Liver (tissue), 7 donors: ENCODE measurements at regions not wholly inside any gene's neighbourhood (a gene's known extent, or its start where the extent isn't known, plus 50 kb on each side); places are given as distances from the start of the nearest gene placed in this dataset.

Source experiments
- DNase-seq: peaks from one replicate; pipeline ENCODE4 v3.0.0-alpha.2; 2017; ENCODE audit warnings: low spot score
- H3K27ac ChIP-seq, 2 donors: one replicate each; pipeline ENCODE4 v1.7.0; 2013; ENCODE audit warnings: inconsistent platforms in 2 of 2, low read length in 2 of 2, control low read depth in 1 of 2, low read depth in 1 of 2, mild to moderate bottlenecking in 1 of 2
- H3K27me3 ChIP-seq, 4 donors: one replicate each; pipeline versions ENCODE4 v1.6.1 to v1.7.0; 2013; ENCODE audit warnings: low read length in 3 of 4, inconsistent platforms in 1 of 4, mild to moderate bottlenecking in 1 of 4, moderate library complexity in 1 of 4; ENCODE audit not compliant: control insufficient read depth in 4 of 4, insufficient read depth in 4 of 4
- H3K36me3 ChIP-seq, 4 donors: one replicate each; pipeline versions ENCODE4 v1.6.1 to v1.7.0; 2013; ENCODE audit warnings: low read length in 3 of 4, mild to moderate bottlenecking in 3 of 4, low read depth in 1 of 4, moderate library complexity in 1 of 4; ENCODE audit not compliant: control insufficient read depth in 4 of 4, insufficient read depth in 3 of 4
- H3K4me1 ChIP-seq, 4 donors: one replicate each; pipeline versions ENCODE4 v1.6.1 to v1.7.0; 2013; ENCODE audit warnings: low read length in 3 of 4, mild to moderate bottlenecking in 3 of 4, moderate library complexity in 1 of 4; ENCODE audit not compliant: control insufficient read depth in 4 of 4, insufficient read depth in 4 of 4
- H3K4me3 ChIP-seq, 3 donors: one replicate each; pipeline versions ENCODE4 v1.6.1 to v1.7.0; 2013; ENCODE audit warnings: low read length in 3 of 3, control low read depth in 1 of 3, low read depth in 1 of 3, mild to moderate bottlenecking in 1 of 3
- H3K9ac ChIP-seq, 2 donors: one replicate each; pipeline ENCODE4 v1.7.0; 2013; ENCODE audit warnings: low read length in 2 of 2, mild to moderate bottlenecking in 2 of 2, moderate library complexity in 2 of 2, control low read depth in 1 of 2, low read depth in 1 of 2
- H3K9me3 ChIP-seq, 4 donors: one replicate each; pipeline versions ENCODE4 v1.6.1 to v1.7.0; 2013; ENCODE audit warnings: low read length in 3 of 4; ENCODE audit not compliant: control insufficient read depth in 4 of 4
- FOXA1 ChIP-seq: IDR thresholded peaks from 2 replicates; pipeline ENCODE4 v1.6.1; 2016; ENCODE audit warnings: antibody characterized with exemption
- FOXA2 ChIP-seq: IDR thresholded peaks from 2 replicates; pipeline ENCODE4 v1.6.1; 2016; ENCODE audit warnings: antibody characterized with exemption
- GABPA ChIP-seq, 2 donors: IDR thresholded peaks in 1 of 2; conservative IDR thresholded peaks in 1 of 2; 2 replicates each; pipeline ENCODE4 v1.6.1; 2016; ENCODE audit warnings: antibody characterized with exemption in 2 of 2, mild to moderate bottlenecking in 1 of 2, moderate library complexity in 1 of 2
- HNF4G ChIP-seq: IDR thresholded peaks from 2 replicates; pipeline ENCODE4 v1.6.1; 2016; ENCODE audit warnings: antibody characterized with exemption
- JUND ChIP-seq, 2 donors: IDR thresholded peaks; 2 replicates each; pipeline ENCODE4 v1.6.1; 2016; ENCODE audit warnings: antibody characterized with exemption in 2 of 2
- NR2F2 ChIP-seq: IDR thresholded peaks from 2 replicates; pipeline ENCODE4 v1.6.1; 2016; ENCODE audit warnings: antibody characterized with exemption
- RAD21 ChIP-seq, 2 donors: IDR thresholded peaks; 2 replicates each; pipeline ENCODE4 v1.6.1; 2016; ENCODE audit warnings: antibody characterized with exemption in 2 of 2, mild to moderate bottlenecking in 2 of 2
- SP1 ChIP-seq: IDR thresholded peaks from 2 replicates; pipeline ENCODE4 v1.6.1; 2018; ENCODE audit warnings: antibody characterized with exemption, mild to moderate bottlenecking
- TAF1 ChIP-seq: conservative IDR thresholded peaks from 2 replicates; pipeline ENCODE4 v1.6.1; 2016; ENCODE audit warnings: antibody characterized with exemption, mild to moderate bottlenecking
- YY1 ChIP-seq: IDR thresholded peaks from 2 replicates; pipeline ENCODE4 v1.6.1; 2016; ENCODE audit warnings: antibody characterized with exemption, mild to moderate bottlenecking
- WGBS: extraction: QIAGEN DNeasy Blood & Tissue Kit; methylation state at CpG from one replicate; pipeline ENCODE4 v1.1.7; 2013; 5-methylcytosine and 5-hydroxymethylcytosine counted together
- TF ChIP-seq, protein P1 (sequence below): IDR thresholded peaks from 2 replicates; pipeline ENCODE4 v1.6.1; 2016; ENCODE audit warnings: antibody characterized with exemption, mild to moderate bottlenecking
- TF ChIP-seq, protein P2 (sequence below): IDR thresholded peaks from 2 replicates; pipeline ENCODE4 v1.6.1; 2016; ENCODE audit warnings: antibody characterized with exemption
- TF ChIP-seq, protein P3 (sequence below): IDR thresholded peaks from 2 replicates; pipeline ENCODE4 v1.6.1; 2016; ENCODE audit warnings: antibody characterized with exemption
- TF ChIP-seq, protein P4 (sequence below): IDR thresholded peaks from 2 replicates; pipeline ENCODE4 v1.6.1; 2016; ENCODE audit warnings: antibody characterized with exemption
- donor health status: healthy.
- donor health status: healthy.
- donor health status: healthy.
- donor health status: healthy.

GRCh38 chr4:181592221-181592745 is 650.9 kb upstream of the TENM3 start:
- H3K27me3 ChIP-seq: no peaks in the 10 kb centered on the region
- no peaks in the 10 kb centered on the region for H3K9me3 ChIP-seq
- H3K27ac ChIP-seq: no peak overlapping the region
- H3K36me3 ChIP-seq: no peaks in the 10 kb centered on the region
- TF ChIP-seq YY1 (no peak), RAD21 (IDR thresholded peaks at IDR 0.05) (no peak), TAF1 (no peak), FOXA2 (no peak), HNF4G (no peak), JUND (IDR thresholded peaks at IDR 0.05) (no peak), SP1 (no peak), NR2F2 (no peak), GABPA (IDR thresholded peaks at IDR 0.05 in 1 of 2, conservative IDR thresholded peaks at IDR 0.05 in 1 of 2) (no peak), FOXA1 (no peak)
- TF ChIP-seq, protein P1, sequence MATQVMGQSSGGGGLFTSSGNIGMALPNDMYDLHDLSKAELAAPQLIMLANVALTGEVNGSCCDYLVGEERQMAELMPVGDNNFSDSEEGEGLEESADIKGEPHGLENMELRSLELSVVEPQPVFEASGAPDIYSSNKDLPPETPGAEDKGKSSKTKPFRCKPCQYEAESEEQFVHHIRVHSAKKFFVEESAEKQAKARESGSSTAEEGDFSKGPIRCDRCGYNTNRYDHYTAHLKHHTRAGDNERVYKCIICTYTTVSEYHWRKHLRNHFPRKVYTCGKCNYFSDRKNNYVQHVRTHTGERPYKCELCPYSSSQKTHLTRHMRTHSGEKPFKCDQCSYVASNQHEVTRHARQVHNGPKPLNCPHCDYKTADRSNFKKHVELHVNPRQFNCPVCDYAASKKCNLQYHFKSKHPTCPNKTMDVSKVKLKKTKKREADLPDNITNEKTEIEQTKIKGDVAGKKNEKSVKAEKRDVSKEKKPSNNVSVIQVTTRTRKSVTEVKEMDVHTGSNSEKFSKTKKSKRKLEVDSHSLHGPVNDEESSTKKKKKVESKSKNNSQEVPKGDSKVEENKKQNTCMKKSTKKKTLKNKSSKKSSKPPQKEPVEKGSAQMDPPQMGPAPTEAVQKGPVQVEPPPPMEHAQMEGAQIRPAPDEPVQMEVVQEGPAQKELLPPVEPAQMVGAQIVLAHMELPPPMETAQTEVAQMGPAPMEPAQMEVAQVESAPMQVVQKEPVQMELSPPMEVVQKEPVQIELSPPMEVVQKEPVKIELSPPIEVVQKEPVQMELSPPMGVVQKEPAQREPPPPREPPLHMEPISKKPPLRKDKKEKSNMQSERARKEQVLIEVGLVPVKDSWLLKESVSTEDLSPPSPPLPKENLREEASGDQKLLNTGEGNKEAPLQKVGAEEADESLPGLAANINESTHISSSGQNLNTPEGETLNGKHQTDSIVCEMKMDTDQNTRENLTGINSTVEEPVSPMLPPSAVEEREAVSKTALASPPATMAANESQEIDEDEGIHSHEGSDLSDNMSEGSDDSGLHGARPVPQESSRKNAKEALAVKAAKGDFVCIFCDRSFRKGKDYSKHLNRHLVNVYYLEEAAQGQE: no peak
- TF ChIP-seq, protein P2, sequence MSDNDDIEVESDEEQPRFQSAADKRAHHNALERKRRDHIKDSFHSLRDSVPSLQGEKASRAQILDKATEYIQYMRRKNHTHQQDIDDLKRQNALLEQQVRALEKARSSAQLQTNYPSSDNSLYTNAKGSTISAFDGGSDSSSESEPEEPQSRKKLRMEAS: no peak
- H3K4me1 ChIP-seq: no peaks in the 10 kb centered on the region
- DNase-seq: no peak
- H3K4me3 ChIP-seq: no peak overlapping the region
- H3K9ac ChIP-seq: no peak overlapping the region
- WGBS: 57% methylated on average over 5 of the region's 5 CpGs

- no peaks in the 10 kb centered on the region for H3K36me3 ChIP-seq
- DNase-seq: no peak
- TF ChIP-seq, protein P3, sequence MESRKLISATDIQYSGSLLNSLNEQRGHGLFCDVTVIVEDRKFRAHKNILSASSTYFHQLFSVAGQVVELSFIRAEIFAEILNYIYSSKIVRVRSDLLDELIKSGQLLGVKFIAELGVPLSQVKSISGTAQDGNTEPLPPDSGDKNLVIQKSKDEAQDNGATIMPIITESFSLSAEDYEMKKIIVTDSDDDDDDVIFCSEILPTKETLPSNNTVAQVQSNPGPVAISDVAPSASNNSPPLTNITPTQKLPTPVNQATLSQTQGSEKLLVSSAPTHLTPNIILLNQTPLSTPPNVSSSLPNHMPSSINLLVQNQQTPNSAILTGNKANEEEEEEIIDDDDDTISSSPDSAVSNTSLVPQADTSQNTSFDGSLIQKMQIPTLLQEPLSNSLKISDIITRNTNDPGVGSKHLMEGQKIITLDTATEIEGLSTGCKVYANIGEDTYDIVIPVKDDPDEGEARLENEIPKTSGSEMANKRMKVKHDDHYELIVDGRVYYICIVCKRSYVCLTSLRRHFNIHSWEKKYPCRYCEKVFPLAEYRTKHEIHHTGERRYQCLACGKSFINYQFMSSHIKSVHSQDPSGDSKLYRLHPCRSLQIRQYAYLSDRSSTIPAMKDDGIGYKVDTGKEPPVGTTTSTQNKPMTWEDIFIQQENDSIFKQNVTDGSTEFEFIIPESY: no peak
- TF ChIP-seq NR2F2 (no peak), TAF1 (no peak)
- TF ChIP-seq, protein P4, sequence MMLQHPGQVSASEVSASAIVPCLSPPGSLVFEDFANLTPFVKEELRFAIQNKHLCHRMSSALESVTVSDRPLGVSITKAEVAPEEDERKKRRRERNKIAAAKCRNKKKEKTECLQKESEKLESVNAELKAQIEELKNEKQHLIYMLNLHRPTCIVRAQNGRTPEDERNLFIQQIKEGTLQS: no peak
- no peaks in the 10 kb centered on the region for H3K9me3 ChIP-seq
- WGBS: 32% methylated on average over 2 of the region's 2 CpGs
- H3K4me3 ChIP-seq: no peak overlapping the region
- H3K9ac ChIP-seq: no peak overlapping the region
- H3K4me1 ChIP-seq: no peaks in the 10 kb centered on the region
- H3K27me3 ChIP-seq: peaks cover 0 to 3% (median 0%) of the 10 kb centered on the region in 4 donors
- no peak overlapping the region for H3K27ac ChIP-seq
Observed at GRCh38 chr4:181593703-181594102, 649.5 kb upstream of the TENM3 start.
